ENCODE measurements at regions not wholly inside any gene's neighbourhood (a gene's known extent, or its start where the extent isn't known, plus 50 kb on each side); places are given as distances from the start of the nearest gene placed in this dataset.

GRCh38 chr5:98504505-98504904 lies 269.0 kb upstream of the RGMB start:
- TF ChIP-seq EZH2 (IDR thresholded peaks at IDR 0.05): no peak
- no peak for TF ChIP-seq POLR2AphosphoS5 (IDR thresholded peaks at IDR 0.05; ENCODE audit: borderline replicate concordance, low read depth, low read length)

All from SK-N-MC (cell line).